Spleen (tissue), 7 donors: ENCODE measurements at regions not wholly inside any gene's neighbourhood (a gene's known extent, or its start where the extent isn't known, plus 50 kb on each side); places are given as distances from the start of the nearest gene placed in this dataset.

ENCODE experiments used
- CTCF ChIP-seq, 11 experiments: fragments of 200-600 bp in 7 of 11; fragments of 450-650 bp in 4 of 11; sonication (generic) in 4 of 11; IDR thresholded peaks in 8 of 11; conservative IDR thresholded peaks in 3 of 11; 1 replicate in 7 of 11; 2 replicates in 4 of 11; pipeline versions ENCODE4 v1.4.0 to v1.8.0; 2016 to 2021; ENCODE audit warnings: antibody characterized with exemption in 11 of 11, inconsistent platforms in 4 of 11, mild to moderate bottlenecking in 1 of 11
- POLR2A ChIP-seq, 3 donors: fragments of 450-650 bp; IDR thresholded peaks; one replicate each; pipeline ENCODE4 v1.5.1; 2017; ENCODE audit warnings: antibody characterized with exemption in 3 of 3, mild to moderate bottlenecking in 1 of 3
- donor health status: DM: no; HTN: no; CAD: no; lungs with moderate emphysema.
- donor health status: DM: no; HTN: no; CAD: no.
- donor health status: DM: no; HTN: no; CAD: no.

- no peak for TF ChIP-seq CTCF (IDR thresholded peaks at IDR 0.05 in 8 of 11, conservative IDR thresholded peaks at IDR 0.05 in 3 of 11)
- TF ChIP-seq POLR2A (IDR thresholded peaks at IDR 0.05): no peak
These were observed 163.1 kb downstream of the TTLL2 start for GRCh38 chr6:167487749-167488664.
